H9 (cell line): ENCODE measurements at regions not wholly inside any gene's neighbourhood (a gene's known extent, or its start where the extent isn't known, plus 50 kb on each side); places are given as distances from the start of the nearest gene placed in this dataset.

Source experiments
- DNase-seq: peaks from one replicate; pipeline ENCODE4 v3.0.0-alpha.2; 2017
- H2AFZ ChIP-seq: one replicate; pipeline ENCODE4 v1.6.1; 2013; ENCODE audit warnings: mild to moderate bottlenecking, low read length, control low read depth, moderate library complexity
- H2AK5ac ChIP-seq: 2 replicates; pipeline ENCODE4 v1.6.1; 2013; ENCODE audit warnings: low read length, control low read depth, mixed read lengths; ENCODE audit not compliant: insufficient read length
- H2BK120ac ChIP-seq: one replicate; pipeline ENCODE4 v1.6.1; 2013; ENCODE audit warnings: low read depth, mild to moderate bottlenecking, low read length, control low read depth, inconsistent platforms; ENCODE audit not compliant: poor library complexity, severe bottlenecking
- H2BK12ac ChIP-seq: 2 replicates; pipeline ENCODE4 v1.6.1; 2013; ENCODE audit warnings: low read length, control low read depth, mixed read lengths, low read depth; ENCODE audit not compliant: insufficient read length
- H2BK15ac ChIP-seq: 2 replicates; pipeline ENCODE4 v1.6.1; 2013; ENCODE audit warnings: low read depth, low read length, control low read depth
- H2BK20ac ChIP-seq: one replicate; pipeline ENCODE4 v1.6.1; 2013; ENCODE audit warnings: low read depth, mild to moderate bottlenecking, low read length, control low read depth, inconsistent platforms; ENCODE audit not compliant: poor library complexity, severe bottlenecking
- H2BK5ac ChIP-seq: 2 replicates; pipeline ENCODE4 v1.6.1; 2013; ENCODE audit warnings: low read length, control low read depth, mixed read lengths; ENCODE audit not compliant: insufficient read length
- H3K14ac ChIP-seq: 2 replicates; pipeline ENCODE4 v1.6.1; 2013; ENCODE audit warnings: low read length, control low read depth; ENCODE audit not compliant: insufficient read depth
- H3K18ac ChIP-seq: 2 replicates; pipeline ENCODE4 v1.6.1; 2013; ENCODE audit warnings: low read depth, mild to moderate bottlenecking, mixed read lengths, low read length, control low read depth; ENCODE audit not compliant: insufficient read length
- H3K23ac ChIP-seq: 2 replicates; pipeline ENCODE4 v1.6.1; 2013; ENCODE audit warnings: low read length, control low read depth, mixed read lengths, low read depth; ENCODE audit not compliant: insufficient read length
- H3K23me2 ChIP-seq: 2 replicates; pipeline ENCODE4 v1.6.1; 2013; ENCODE audit warnings: low read depth, mild to moderate bottlenecking, mixed read lengths, low read length, control low read depth; ENCODE audit not compliant: insufficient read length, poor library complexity, severe bottlenecking
- H3K27ac ChIP-seq: 2 replicates; pipeline ENCODE4 v1.5.1; 2013; ENCODE audit warnings: low read length, control low read depth, mixed read lengths, low read depth; ENCODE audit not compliant: insufficient read length
- H3K27me3 ChIP-seq: 2 replicates; pipeline ENCODE4 v1.6.1; 2013; ENCODE audit warnings: low read length, control low read depth, inconsistent platforms; ENCODE audit not compliant: insufficient read depth
- H3K4ac ChIP-seq: 2 replicates; pipeline ENCODE4 v1.6.1; 2013; ENCODE audit warnings: low read depth, mild to moderate bottlenecking, control low read depth, inconsistent platforms, low read length, moderate library complexity
- H3K4me1 ChIP-seq: 2 replicates; pipeline ENCODE4 v1.6.1; 2013; ENCODE audit warnings: low read length, control low read depth, inconsistent platforms; ENCODE audit not compliant: insufficient read depth
- H3K4me2 ChIP-seq: 2 replicates; pipeline ENCODE4 v1.6.1; 2013; ENCODE audit warnings: low read length, control low read depth, mixed read lengths; ENCODE audit not compliant: insufficient read length, insufficient read depth
- H3K56ac ChIP-seq: 2 replicates; pipeline ENCODE4 v1.6.1; 2013; ENCODE audit warnings: low read depth, mild to moderate bottlenecking, mixed read lengths, low read length, control low read depth; ENCODE audit not compliant: insufficient read length
- H3K79me1 ChIP-seq: 2 replicates; pipeline ENCODE4 v1.6.1; 2013; ENCODE audit warnings: low read depth, mild to moderate bottlenecking, moderate library complexity, low read length, control low read depth, inconsistent platforms; ENCODE audit not compliant: insufficient read depth, poor library complexity, severe bottlenecking
- H3K79me2 ChIP-seq: 2 replicates; pipeline ENCODE4 v1.6.1; 2013; ENCODE audit warnings: low read length, control low read depth, inconsistent platforms; ENCODE audit not compliant: insufficient read depth
- H3K9ac ChIP-seq: 2 replicates; pipeline ENCODE4 v1.6.1; 2013; ENCODE audit warnings: low read length, control low read depth, mixed read lengths; ENCODE audit not compliant: insufficient read length; ENCODE audit errors: extremely low read depth
- H3K9me3 ChIP-seq: one replicate; pipeline ENCODE4 v1.6.1; 2013; ENCODE audit warnings: low read depth, low read length, inconsistent platforms; ENCODE audit not compliant: control insufficient read depth
- H3T11ph ChIP-seq: one replicate; pipeline ENCODE4 v1.6.1; 2013; ENCODE audit warnings: mild to moderate bottlenecking, low read length, control low read depth, inconsistent platforms
- H4K20me1 ChIP-seq: one replicate; pipeline ENCODE4 v1.6.1; 2013; ENCODE audit not compliant: control insufficient read depth, insufficient read length, insufficient read depth
- H4K5ac ChIP-seq: 2 replicates; pipeline ENCODE4 v1.6.1; 2013; ENCODE audit warnings: low read depth, mild to moderate bottlenecking, mixed read lengths, low read length, control low read depth; ENCODE audit not compliant: insufficient read length
- H4K8ac ChIP-seq: replicated peaks from 2 replicates; pipeline ENCODE4 v1.6.1; 2013; ENCODE audit warnings: low read length, control low read depth, mixed read lengths, low read depth; ENCODE audit not compliant: insufficient read length
- H4K91ac ChIP-seq: 2 replicates; pipeline ENCODE4 v1.6.1; 2013; ENCODE audit warnings: low read depth, mild to moderate bottlenecking, moderate library complexity, mixed read lengths, low read length, control low read depth; ENCODE audit not compliant: insufficient read length
- H3K27ac Mint-ChIP-seq, 3 experiments: 2 replicates in 2 of 3; 3 replicates in 1 of 3; pipeline ENCODE4 v1.8.0; 2020 to 2021; ENCODE audit warnings: mixed read lengths in 3 of 3, mild to moderate bottlenecking in 1 of 3, moderate library complexity in 1 of 3
- H3K27me3 Mint-ChIP-seq: 2 replicates; pipeline ENCODE4 v1.8.0; 2021; ENCODE audit warnings: low read depth, mild to moderate bottlenecking, moderate library complexity, mixed read lengths
- H3K36me3 Mint-ChIP-seq, 3 experiments: 2 replicates in 2 of 3; 3 replicates in 1 of 3; pipeline ENCODE4 v1.8.0; 2020 to 2021; ENCODE audit warnings: low read depth in 3 of 3, mixed read lengths in 3 of 3; ENCODE audit not compliant: insufficient read depth in 1 of 3
- H3K4me1 Mint-ChIP-seq, 2 experiments: 2 replicates each; pipeline ENCODE4 v1.8.0; 2020; ENCODE audit warnings: mixed read lengths in 2 of 2
- H3K4me3 Mint-ChIP-seq, 2 experiments: 2 replicates in 1 of 2; 3 replicates in 1 of 2; pipeline ENCODE4 v1.8.0; 2020 to 2021; ENCODE audit warnings: mild to moderate bottlenecking in 2 of 2, mixed read lengths in 2 of 2, moderate library complexity in 1 of 2
- H3K9me3 Mint-ChIP-seq, 2 experiments: 2 replicates in 1 of 2; 3 replicates in 1 of 2; pipeline ENCODE4 v1.8.0; 2020; ENCODE audit warnings: mild to moderate bottlenecking in 2 of 2, mixed read lengths in 2 of 2, moderate library complexity in 1 of 2
- CTCF ChIP-seq: fragments of 200-600 bp; sonication (generic); conservative IDR thresholded peaks from 3 replicates; pipeline ENCODE4 v1.8.0; 2021; ENCODE audit warnings: antibody characterized with exemption, mild to moderate bottlenecking
- WGBS: extraction: QIAGEN DNeasy Blood & Tissue Kit; methylation state at CpG from one replicate; pipeline ENCODE4 v1.1.7; 2013; ENCODE audit warnings: missing lambda C conversion rate, low lambda C conversion rate, mixed read lengths; ENCODE audit not compliant: insufficient read length; ENCODE audit errors: extremely low coverage; 5-methylcytosine and 5-hydroxymethylcytosine counted together

- H3K79me2 ChIP-seq, result no peaks in the 10 kb centered on the region
- no peaks in the 10 kb centered on the region for H3K23me2 ChIP-seq
- H2AFZ ChIP-seq, result no peak overlapping the region
- Mint-ChIP-seq H3K4me1 (no peaks in the 10 kb centered on the region), H3K27me3 (no peaks in the 10 kb centered on the region), H3K36me3 (peaks cover 0 to 6% (median 2%) of the 10 kb centered on the region in 3 experiments; a peak in 1 of 7 replicates), H3K27ac (no peak overlapping the region; a peak in 1 of 7 replicates), H3K9me3 (peaks cover 3 to 5% of the 10 kb centered on the region in 2 experiments; a peak in 2 of 5 replicates), H3K4me3 (no peak overlapping the region)
- H4K8ac ChIP-seq, result no peak overlapping the region
- TF ChIP-seq CTCF, result no peak
- no peak overlapping the region for H3K9ac ChIP-seq
- H2BK20ac ChIP-seq, result no peak overlapping the region
- H3K27me3 ChIP-seq, result no peaks in the 10 kb centered on the region
- WGBS, result no CpG with 5 or more reads among the region's 1 CpG
- no peak for DNase-seq
- H3T11ph ChIP-seq, result no peak overlapping the region
- no peak overlapping the region for H2BK120ac ChIP-seq
- no peaks in the 10 kb centered on the region for H3K79me1 ChIP-seq
- no peak overlapping the region for H4K91ac ChIP-seq
- no peak overlapping the region for H3K27ac ChIP-seq
- H4K20me1 ChIP-seq, result no peaks in the 10 kb centered on the region
- H2AK5ac ChIP-seq, result no peak overlapping the region
- no peak overlapping the region for H3K18ac ChIP-seq
- H3K23ac ChIP-seq, result no peak overlapping the region
- no peaks in the 10 kb centered on the region for H3K4me1 ChIP-seq
- no peak overlapping the region for H3K56ac ChIP-seq
- H3K14ac ChIP-seq, result no peak overlapping the region
- no peak overlapping the region for H3K4me2 ChIP-seq
- no peak overlapping the region for H2BK15ac ChIP-seq
- no peak overlapping the region for H4K5ac ChIP-seq
- H2BK12ac ChIP-seq, result no peak overlapping the region
- no peak overlapping the region for H3K4ac ChIP-seq
- no peak overlapping the region for H2BK5ac ChIP-seq
- H3K9me3 ChIP-seq, result no peaks in the 10 kb centered on the region
These were observed 2370.8 kb upstream of the WWC1 start for GRCh38 chr5:165920655-165921054.
